K562 (cell line): ENCODE measurements at regions not wholly inside any gene's neighbourhood (a gene's known extent, or its start where the extent isn't known, plus 50 kb on each side); places are given as distances from the start of the nearest gene placed in this dataset.

Experiments
- ATAC-seq: fragments of 200-7000 bp; cut with Tn5 transposase; 3 replicates; pipeline ENCODE4 v1.9.1; 2020; ENCODE audit warnings: moderate library complexity
- BruUV-seq: library from RNA; stranded (reverse); fragments of 400-500 nt; replicated peaks from 2 replicates; lab custom pipeline; 2021; lab: Mats Ljungman, UMichigan
- CTCF ChIA-PET: fragments of 300-600 bp; formaldehyde crosslinking; extraction: SDS; loops from one replicate; lab custom pipeline; 2021; ENCODE audit warnings: low intra/inter-chr PET ratio; lab: Yijun Ruan, JAX
- POLR2A ChIA-PET: fragments of 300-600, 350-650 bp; sonication (Branson Sonifier 250); formaldehyde crosslinking; extraction: SDS; loops from one replicate; lab custom pipeline; 2021; ENCODE audit warnings: antibody characterized with exemption, inconsistent platforms; lab: Yijun Ruan, JAX
- DNase-seq, 4 experiments: peaks; one replicate each; pipeline versions ENCODE4 v3.0.0 to v3.0.0-alpha.2; 2011 to 2018; ENCODE audit warnings: low spot score in 3 of 4, mixed read lengths in 3 of 4; ENCODE audit errors: extremely low read depth in 1 of 4
- FAIRE-seq: peaks from 2 replicates; lab custom pipeline; 2011; peaks lifted over from hg19 to GRCh38; lab: Jason Lieb, UNC
- H2AFZ ChIP-seq: 2 replicates; pipeline ENCODE4 v1.6.0; 2011; ENCODE audit warnings: low read depth, low read length, control low read depth, inconsistent platforms
- H3K27ac ChIP-seq: fragments of 200-600 bp; 3 replicates; pipeline ENCODE4 v1.8.0; 2011; ENCODE audit warnings: low read depth, mild to moderate bottlenecking, control low read depth, inconsistent platforms, low read length, moderate library complexity, mixed read lengths; ENCODE audit errors: extremely low read depth
- H3K27me3 ChIP-seq, 2 experiments: fragments of 300-600 bp in 1 of 2; 2 replicates in 1 of 2; 3 replicates in 1 of 2; pipeline versions ENCODE4 v1.6.0 to v1.8.0; 2011; ENCODE audit warnings: inconsistent platforms in 2 of 2, low read length in 2 of 2, mild to moderate bottlenecking in 1 of 2, mixed read lengths in 1 of 2, moderate library complexity in 1 of 2; ENCODE audit not compliant: control insufficient read depth in 2 of 2, insufficient read depth in 2 of 2
- H3K36me3 ChIP-seq: fragments of 300-600 bp; 3 replicates; pipeline ENCODE4 v1.8.0; 2011; ENCODE audit warnings: mild to moderate bottlenecking, low read length, inconsistent platforms; ENCODE audit not compliant: control insufficient read depth, insufficient read depth
- H3K4me1 ChIP-seq, 2 experiments: fragments of 200-600 bp in 1 of 2; replicated peaks in 1 of 2; 2 replicates in 1 of 2; 3 replicates in 1 of 2; pipeline versions ENCODE4 v1.5.1 to v1.8.0; 2011; ENCODE audit warnings: inconsistent platforms in 2 of 2, low read length in 2 of 2, mild to moderate bottlenecking in 1 of 2, mixed read lengths in 1 of 2, moderate library complexity in 1 of 2; ENCODE audit not compliant: control insufficient read depth in 2 of 2, insufficient read depth in 2 of 2
- H3K4me2 ChIP-seq: 2 replicates; pipeline ENCODE4 v1.6.1; 2011; ENCODE audit warnings: low read length, control low read depth, inconsistent platforms, mixed read lengths; ENCODE audit not compliant: insufficient read depth
- H3K4me3 ChIP-seq: fragments of 200-600 bp; sonication (generic), shearing (Covaris generic); 2 replicates; pipeline ENCODE4 v1.5.1; 2016; ENCODE audit warnings: control low read depth, inconsistent platforms
- H3K79me2 ChIP-seq: fragments of 200-600 bp; 3 replicates; pipeline ENCODE4 v1.8.0; 2011; ENCODE audit warnings: low read length, inconsistent platforms; ENCODE audit not compliant: control insufficient read depth, insufficient read depth
- H3K9ac ChIP-seq, 2 experiments: 2 replicates each; pipeline versions ENCODE4 v1.6.0 to v1.6.1; 2011; ENCODE audit warnings: low read depth in 2 of 2, low read length in 2 of 2, control low read depth in 1 of 2, inconsistent platforms in 1 of 2, mild to moderate bottlenecking in 1 of 2, mixed read lengths in 1 of 2; ENCODE audit not compliant: insufficient read depth in 1 of 2
- H3K9me1 ChIP-seq: one replicate; pipeline ENCODE4 v1.6.0; 2011; ENCODE audit warnings: inconsistent platforms, mild to moderate bottlenecking, low read length, moderate library complexity; ENCODE audit not compliant: control insufficient read depth, insufficient read depth
- H3K9me3 ChIP-seq: replicated peaks from 2 replicates; pipeline ENCODE4 v1.5.1; 2011; ENCODE audit warnings: low read depth, low read length, inconsistent platforms; ENCODE audit not compliant: control insufficient read depth, insufficient read depth
- H4K20me1 ChIP-seq: replicated peaks from 2 replicates; pipeline ENCODE4 v1.6.1; 2011; ENCODE audit warnings: low read length, inconsistent platforms, mixed read lengths; ENCODE audit not compliant: control insufficient read depth, insufficient read depth
- RAD21 ChIP-seq, 2 experiments: fragments of 250-450 bp in 1 of 2; fragments of 450-650 bp in 1 of 2; sonication (Bioruptor Pico) in 1 of 2; formaldehyde crosslinking in 1 of 2; IDR thresholded peaks in 1 of 2; conservative IDR thresholded peaks in 1 of 2; 2 replicates each; pipeline versions ENCODE4 v1.4.0 to v1.8.0; 2020 to 2022; ENCODE audit warnings: mild to moderate bottlenecking in 2 of 2, moderate library complexity in 1 of 2
- WGBS: fragments of 100-300 bp; shearing (Covaris generic); methylation state at CpG from one replicate; pipeline ENCODE4 v1.1.6; 2016; ENCODE audit warnings: low coverage, mixed read lengths; ENCODE audit not compliant: insufficient coverage; ENCODE audit errors: missing lambda C conversion rate; 5-methylcytosine and 5-hydroxymethylcytosine counted together
- in situ Hi-C: fragments of 300-500 bp; cut with MboI; formaldehyde crosslinking; loops from 4 replicates; pipeline ENCODE4 v1.15.0; 2018; ENCODE audit warnings: inconsistent platforms, mixed read lengths
- intact Hi-C: fragments of 100-400 bp; cut with micrococcal nuclease; formaldehyde crosslinking; loops from 2 replicates; pipeline ENCODE4 v1.14.2; 2022
- TF ChIP-seq, protein P1 (sequence below), 3 experiments: IDR thresholded peaks in 2 of 3; conservative IDR thresholded peaks in 1 of 3; 2 replicates each; pipeline ENCODE4 v1.5.1; 2011 to 2012; ENCODE audit warnings: low read length in 3 of 3, mild to moderate bottlenecking in 3 of 3, control low read depth in 2 of 3, improper control_type of control experiment in 1 of 3, inconsistent platforms in 1 of 3, low read depth in 1 of 3, mixed read lengths in 1 of 3, moderate library complexity in 1 of 3; ENCODE audit not compliant: insufficient read depth in 2 of 3
- TF ChIP-seq, protein P2 (sequence below): fragments of 450-650 bp; IDR thresholded peaks from 2 replicates; pipeline ENCODE4 v1.6.1; 2018; ENCODE audit warnings: mild to moderate bottlenecking, low read depth; ENCODE audit not compliant: partially characterized antibody
- TF ChIP-seq, protein P3 (sequence below), 2 experiments: fragments of 450-650 bp; formaldehyde crosslinking in 1 of 2; IDR thresholded peaks; 2 replicates each; pipeline versions ENCODE4 v1.4.0 to v1.6.1; 2014 to 2020; ENCODE audit warnings: mild to moderate bottlenecking in 2 of 2, borderline replicate concordance in 1 of 2, low read depth in 1 of 2
- TF ChIP-seq, protein P4 (sequence below): fragments of 450-650 bp; formaldehyde crosslinking; IDR thresholded peaks from 2 replicates; pipeline ENCODE4 v1.4.0; 2020; ENCODE audit warnings: mild to moderate bottlenecking, moderate library complexity

DNA sequence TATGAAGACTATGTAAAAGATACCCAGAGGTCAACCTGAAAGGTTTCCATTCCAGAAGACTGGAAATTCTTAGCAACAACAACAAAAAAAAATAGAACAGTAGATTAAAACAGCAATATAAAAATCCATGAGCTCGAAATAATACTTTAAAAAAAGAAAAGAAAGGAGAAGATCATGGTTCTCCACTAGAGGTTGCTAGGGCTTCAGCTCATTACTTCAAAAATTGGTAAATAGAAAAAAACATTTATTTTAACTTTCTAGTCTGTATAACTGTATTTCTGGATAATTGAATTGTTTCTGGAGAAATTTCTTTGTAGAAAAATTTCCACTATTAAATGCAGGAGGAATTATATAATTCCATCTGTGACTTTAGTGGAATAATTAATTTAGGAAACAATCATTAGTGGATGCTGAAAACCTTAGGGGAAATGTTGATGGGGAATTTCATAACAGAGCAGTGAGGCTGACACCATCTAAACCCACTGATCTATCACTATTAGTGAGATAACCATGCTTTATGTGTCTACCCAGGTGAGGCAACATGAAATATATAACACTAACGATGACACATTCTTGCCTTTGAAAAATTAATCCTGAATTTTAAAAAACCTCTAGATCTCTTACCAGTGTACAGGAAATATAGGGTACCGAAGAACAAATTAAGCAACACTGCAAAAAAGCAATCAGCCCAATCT is 62.5 kb upstream of the SNRK start:
- 5% methylated on average over 3 of the region's 3 CpGs for WGBS
- H3K4me1 ChIP-seq, result no peaks in the 10 kb centered on the region
- no peaks in the 10 kb centered on the region for H3K9me1 ChIP-seq
- H3K27ac ChIP-seq, result no peak overlapping the region
- intact Hi-C loops (loop anchor here (1.0 to 10.0 kb wide), 4 partner anchors 153 to 541 kb away; no protein-coding TSS in a partner anchor), in situ Hi-C loops (no loop called here)
- ChIA-PET CTCF (no interaction called here), POLR2A (interaction anchor here (0.6 kb wide), 1 partner anchor 262 kb away, joined by 3 read pairs; no protein-coding TSS in a partner anchor)
- no peaks in the 10 kb centered on the region for H3K79me2 ChIP-seq
- no peak overlapping the region for H2AFZ ChIP-seq
- H3K27me3 ChIP-seq, result peaks cover 5 to 18% of the 10 kb centered on the region in 2 experiments; a peak in 4 of 5 replicates
- H4K20me1 ChIP-seq, result no peaks in the 10 kb centered on the region
- TF ChIP-seq, protein P1, sequence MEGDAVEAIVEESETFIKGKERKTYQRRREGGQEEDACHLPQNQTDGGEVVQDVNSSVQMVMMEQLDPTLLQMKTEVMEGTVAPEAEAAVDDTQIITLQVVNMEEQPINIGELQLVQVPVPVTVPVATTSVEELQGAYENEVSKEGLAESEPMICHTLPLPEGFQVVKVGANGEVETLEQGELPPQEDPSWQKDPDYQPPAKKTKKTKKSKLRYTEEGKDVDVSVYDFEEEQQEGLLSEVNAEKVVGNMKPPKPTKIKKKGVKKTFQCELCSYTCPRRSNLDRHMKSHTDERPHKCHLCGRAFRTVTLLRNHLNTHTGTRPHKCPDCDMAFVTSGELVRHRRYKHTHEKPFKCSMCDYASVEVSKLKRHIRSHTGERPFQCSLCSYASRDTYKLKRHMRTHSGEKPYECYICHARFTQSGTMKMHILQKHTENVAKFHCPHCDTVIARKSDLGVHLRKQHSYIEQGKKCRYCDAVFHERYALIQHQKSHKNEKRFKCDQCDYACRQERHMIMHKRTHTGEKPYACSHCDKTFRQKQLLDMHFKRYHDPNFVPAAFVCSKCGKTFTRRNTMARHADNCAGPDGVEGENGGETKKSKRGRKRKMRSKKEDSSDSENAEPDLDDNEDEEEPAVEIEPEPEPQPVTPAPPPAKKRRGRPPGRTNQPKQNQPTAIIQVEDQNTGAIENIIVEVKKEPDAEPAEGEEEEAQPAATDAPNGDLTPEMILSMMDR (IDR thresholded peaks at IDR 0.05 in 2 of 3, conservative IDR thresholded peaks at IDR 0.05 in 1 of 3; ENCODE audit: insufficient read depth in 2 of 3, low read depth in 1 of 3, low read length in 3 of 3), result peak in 2 of 3 experiments; percentile 14 to 68; a peak in 4 of 6 replicates
- TF ChIP-seq, protein P2, sequence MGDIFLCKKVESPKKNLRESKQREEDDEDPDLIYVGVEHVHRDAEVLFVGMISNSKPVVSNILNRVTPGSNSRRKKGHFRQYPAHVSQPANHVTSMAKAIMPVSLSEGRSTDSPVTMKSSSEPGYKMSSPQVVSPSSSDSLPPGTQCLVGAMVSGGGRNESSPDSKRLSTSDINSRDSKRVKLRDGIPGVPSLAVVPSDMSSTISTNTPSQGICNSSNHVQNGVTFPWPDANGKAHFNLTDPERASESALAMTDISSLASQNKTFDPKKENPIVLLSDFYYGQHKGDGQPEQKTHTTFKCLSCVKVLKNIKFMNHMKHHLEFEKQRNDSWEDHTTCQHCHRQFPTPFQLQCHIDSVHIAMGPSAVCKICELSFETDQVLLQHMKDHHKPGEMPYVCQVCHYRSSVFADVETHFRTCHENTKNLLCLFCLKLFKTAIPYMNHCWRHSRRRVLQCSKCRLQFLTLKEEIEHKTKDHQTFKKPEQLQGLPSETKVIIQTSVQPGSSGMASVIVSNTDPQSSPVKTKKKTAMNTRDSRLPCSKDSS, result no peak
- TF ChIP-seq, protein P3, sequence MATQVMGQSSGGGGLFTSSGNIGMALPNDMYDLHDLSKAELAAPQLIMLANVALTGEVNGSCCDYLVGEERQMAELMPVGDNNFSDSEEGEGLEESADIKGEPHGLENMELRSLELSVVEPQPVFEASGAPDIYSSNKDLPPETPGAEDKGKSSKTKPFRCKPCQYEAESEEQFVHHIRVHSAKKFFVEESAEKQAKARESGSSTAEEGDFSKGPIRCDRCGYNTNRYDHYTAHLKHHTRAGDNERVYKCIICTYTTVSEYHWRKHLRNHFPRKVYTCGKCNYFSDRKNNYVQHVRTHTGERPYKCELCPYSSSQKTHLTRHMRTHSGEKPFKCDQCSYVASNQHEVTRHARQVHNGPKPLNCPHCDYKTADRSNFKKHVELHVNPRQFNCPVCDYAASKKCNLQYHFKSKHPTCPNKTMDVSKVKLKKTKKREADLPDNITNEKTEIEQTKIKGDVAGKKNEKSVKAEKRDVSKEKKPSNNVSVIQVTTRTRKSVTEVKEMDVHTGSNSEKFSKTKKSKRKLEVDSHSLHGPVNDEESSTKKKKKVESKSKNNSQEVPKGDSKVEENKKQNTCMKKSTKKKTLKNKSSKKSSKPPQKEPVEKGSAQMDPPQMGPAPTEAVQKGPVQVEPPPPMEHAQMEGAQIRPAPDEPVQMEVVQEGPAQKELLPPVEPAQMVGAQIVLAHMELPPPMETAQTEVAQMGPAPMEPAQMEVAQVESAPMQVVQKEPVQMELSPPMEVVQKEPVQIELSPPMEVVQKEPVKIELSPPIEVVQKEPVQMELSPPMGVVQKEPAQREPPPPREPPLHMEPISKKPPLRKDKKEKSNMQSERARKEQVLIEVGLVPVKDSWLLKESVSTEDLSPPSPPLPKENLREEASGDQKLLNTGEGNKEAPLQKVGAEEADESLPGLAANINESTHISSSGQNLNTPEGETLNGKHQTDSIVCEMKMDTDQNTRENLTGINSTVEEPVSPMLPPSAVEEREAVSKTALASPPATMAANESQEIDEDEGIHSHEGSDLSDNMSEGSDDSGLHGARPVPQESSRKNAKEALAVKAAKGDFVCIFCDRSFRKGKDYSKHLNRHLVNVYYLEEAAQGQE (IDR thresholded peaks at IDR 0.05; ENCODE audit: borderline replicate concordance), result peak; percentile 26; the same call in 1 of the 2 replicates
- TF ChIP-seq, protein P3 (CRISPR knock-in tag; IDR thresholded peaks at IDR 0.05; ENCODE audit: low read depth), result no peak
- TF ChIP-seq, protein P4, sequence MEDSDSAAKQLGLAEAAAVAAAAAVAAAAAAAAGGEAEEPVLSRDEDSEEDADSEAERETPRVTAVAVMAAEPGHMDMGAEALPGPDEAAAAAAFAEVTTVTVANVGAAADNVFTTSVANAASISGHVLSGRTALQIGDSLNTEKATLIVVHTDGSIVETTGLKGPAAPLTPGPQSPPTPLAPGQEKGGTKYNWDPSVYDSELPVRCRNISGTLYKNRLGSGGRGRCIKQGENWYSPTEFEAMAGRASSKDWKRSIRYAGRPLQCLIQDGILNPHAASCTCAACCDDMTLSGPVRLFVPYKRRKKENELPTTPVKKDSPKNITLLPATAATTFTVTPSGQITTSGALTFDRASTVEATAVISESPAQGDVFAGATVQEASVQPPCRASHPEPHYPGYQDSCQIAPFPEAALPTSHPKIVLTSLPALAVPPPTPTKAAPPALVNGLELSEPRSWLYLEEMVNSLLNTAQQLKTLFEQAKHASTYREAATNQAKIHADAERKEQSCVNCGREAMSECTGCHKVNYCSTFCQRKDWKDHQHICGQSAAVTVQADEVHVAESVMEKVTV (CRISPR knock-in tag), result peak; percentile 57; the same call in 1 of the 2 replicates
- TF ChIP-seq RAD21 (CRISPR knock-in tag; conservative IDR thresholded peaks at IDR 0.05 in 1 of 2, IDR thresholded peaks at IDR 0.05 in 1 of 2), result peak; percentile 66 to 73
- no peaks in the 10 kb centered on the region for H3K36me3 ChIP-seq
- H3K4me2 ChIP-seq, result no peak overlapping the region
- no TSS peak for BruUV-seq
- H3K4me3 ChIP-seq, result no peak overlapping the region
- no peak overlapping the region for H3K9ac ChIP-seq
- FAIRE-seq (no peak), DNase-seq (no peak), ATAC-seq (no peak)
- H3K9me3 ChIP-seq, result no peaks in the 10 kb centered on the region
